NCI-H1694 treated with DMSO at 0.1 percent for 48 hours (cell line): ENCODE measurements at regions not wholly inside any gene's neighbourhood (a gene's known extent, or its start where the extent isn't known, plus 50 kb on each side); places are given as distances from the start of the nearest gene placed in this dataset.

Experiments used
- DNase-seq: peaks from one replicate; lab custom pipeline; 2025; lab: John Stamatoyannopoulos, UW

- DNase-seq = no peak
Measured at GRCh38 chr20:60131375-60131774, 173.2 kb downstream of the CDH26 start.

GRCh38 chr20:60132162-60132826 lies 174.1 kb downstream of the CDH26 start:
- no peak for DNase-seq

GRCh38 chr20:60132827-60133670 lies 174.8 kb downstream of the CDH26 start:
- no peak for DNase-seq

GRCh38 chr20:60135276-60135675 lies 177.1 kb downstream of the CDH26 start:
- DNase-seq = no peak

GRCh38 chr20:60136645-60137401 lies 178.6 kb downstream of the CDH26 start:
- DNase-seq = no peak

GRCh38 chr20:60137657-60138245 lies 179.5 kb downstream of the CDH26 start:
- DNase-seq = no peak

- DNase-seq = no peak
Measured at GRCh38 chr20:60138256-60139220, 180.3 kb downstream of the CDH26 start.

- DNase-seq = no peak
Measured at GRCh38 chr20:60139663-60140446, 181.6 kb downstream of the CDH26 start.

- DNase-seq = no peak
Measured at GRCh38 chr20:60142587-60142986, 184.4 kb downstream of the CDH26 start.

GRCh38 chr20:60143261-60143842 lies 185.1 kb downstream of the CDH26 start:
- no peak for DNase-seq

- DNase-seq = no peak
Measured at GRCh38 chr20:60144404-60144803, 186.2 kb downstream of the CDH26 start.

GRCh38 chr20:60144974-60145527 lies 186.8 kb downstream of the CDH26 start:
- DNase-seq = no peak

- DNase-seq = no peak
Measured at GRCh38 chr20:60147004-60147403, 188.8 kb downstream of the CDH26 start.

GRCh38 chr20:60148885-60149284 lies 190.7 kb downstream of the CDH26 start:
- no peak for DNase-seq

GRCh38 chr20:60152792-60153191 lies 194.6 kb downstream of the CDH26 start:
- no peak for DNase-seq

- DNase-seq = no peak
Measured at GRCh38 chr20:60160451-60161145, 202.4 kb downstream of the CDH26 start.

GRCh38 chr20:60167812-60168211 lies 209.6 kb downstream of the CDH26 start:
- no peak for DNase-seq

- DNase-seq = no peak
Measured at GRCh38 chr20:60168963-60169362, 210.7 kb downstream of the CDH26 start.

GRCh38 chr20:60170116-60170515 lies 211.9 kb downstream of the CDH26 start:
- no peak for DNase-seq
